ENCODE measurements at regions not wholly inside any gene's neighbourhood (a gene's known extent, or its start where the extent isn't known, plus 50 kb on each side); places are given as distances from the start of the nearest gene placed in this dataset.

- H3K18ac ChIP-seq (ENCODE audit: low read length) = no peak overlapping the region
- H2BK120ac ChIP-seq (ENCODE audit: low read depth, low read length) = no peak overlapping the region
- no peak overlapping the region for H3K23ac ChIP-seq (ENCODE audit: low read depth, low read length, poor library complexity)
- H3K79me1 ChIP-seq (ENCODE audit: low read depth, low read length) = no peaks in the 10 kb centered on the region
- no peaks in the 10 kb centered on the region for H3K4me1 ChIP-seq (ENCODE audit: control insufficient read depth in 2 of 2, insufficient read depth in 1 of 2, low read depth in 1 of 2, low read length in 2 of 2)
- no peak for DNase-seq (ENCODE audit: low spot score)
- H2BK5ac ChIP-seq (ENCODE audit: low read length) = no peak overlapping the region
- no peaks in the 10 kb centered on the region for H3K9me3 ChIP-seq (replicated peaks in 1 of 2; ENCODE audit: control insufficient read depth in 2 of 2, insufficient read depth in 1 of 2, low read depth in 1 of 2, low read length in 2 of 2)
- H4K91ac ChIP-seq (ENCODE audit: low read depth, low read length, poor library complexity) = no peak overlapping the region
- no peak overlapping the region for H3K4me3 ChIP-seq (ENCODE audit: low read length in 2 of 2)
- H3K14ac ChIP-seq (ENCODE audit: low read length) = no peak overlapping the region
- no peaks in the 10 kb centered on the region for H3K27me3 ChIP-seq (ENCODE audit: control insufficient read depth in 3 of 3, insufficient read depth in 3 of 3, low read depth in 1 of 3, low read length in 3 of 3)
- H3K27ac ChIP-seq (replicated peaks; ENCODE audit: low read length) = no peak overlapping the region
- no peak overlapping the region for H3K9ac ChIP-seq (ENCODE audit: low read depth, low read length, poor library complexity)
- no peak overlapping the region for H3K4ac ChIP-seq (ENCODE audit: low read length)
- no CpG with 5 or more reads among the region's 3 CpGs for whole genome bisulfite sequencing, 2 donors (ENCODE audit: extremely low coverage in 2 of 2, insufficient read length in 2 of 2, insufficient replicate concordance in 1 of 2)
- H3K36me3 ChIP-seq (replicated peaks in 1 of 2; ENCODE audit: control insufficient read depth in 2 of 2, insufficient read depth in 2 of 2, low read length in 2 of 2) = no peaks in the 10 kb centered on the region
- no peak overlapping the region for H2AFZ ChIP-seq (ENCODE audit: low read length)
- no peak overlapping the region for H2BK12ac ChIP-seq (ENCODE audit: low read length)
- no peak overlapping the region for H3K4me2 ChIP-seq (ENCODE audit: insufficient read depth, low read length, poor library complexity, severe bottlenecking)
- H2BK15ac ChIP-seq (ENCODE audit: low read length) = no peak overlapping the region
- no peak overlapping the region for H2AK5ac ChIP-seq (ENCODE audit: low read depth, low read length)
- no peak overlapping the region for H4K8ac ChIP-seq (ENCODE audit: low read depth, low read length)
Measured at GRCh38 chr12:127797918-127798317, 469.1 kb upstream of the TMEM132C start.

GRCh38 chr12:127802271-127802670, 464.7 kb upstream of the TMEM132C start:
- H3K36me3 ChIP-seq (replicated peaks in 1 of 2; ENCODE audit: control insufficient read depth in 2 of 2, insufficient read depth in 2 of 2, low read length in 2 of 2) = no peaks in the 10 kb centered on the region
- no peak overlapping the region for H4K8ac ChIP-seq (ENCODE audit: low read depth, low read length)
- H3K14ac ChIP-seq (ENCODE audit: low read length) = no peak overlapping the region
- H3K79me1 ChIP-seq (ENCODE audit: low read depth, low read length) = no peaks in the 10 kb centered on the region
- no peak overlapping the region for H2BK15ac ChIP-seq (ENCODE audit: low read length)
- H3K18ac ChIP-seq (ENCODE audit: low read length) = no peak overlapping the region
- no peaks in the 10 kb centered on the region for H3K27me3 ChIP-seq (ENCODE audit: control insufficient read depth in 3 of 3, insufficient read depth in 3 of 3, low read depth in 1 of 3, low read length in 3 of 3)
- WGBS, 2 donors (ENCODE audit: extremely low coverage in 2 of 2, insufficient read length in 2 of 2, insufficient replicate concordance in 1 of 2) = no CpG with 5 or more reads among the region's 6 CpGs
- H4K91ac ChIP-seq (ENCODE audit: low read depth, low read length, poor library complexity) = no peak overlapping the region
- H2BK5ac ChIP-seq (ENCODE audit: low read length) = no peak overlapping the region
- no peak overlapping the region for H2AK5ac ChIP-seq (ENCODE audit: low read depth, low read length)
- no peaks in the 10 kb centered on the region for H3K9me3 ChIP-seq (replicated peaks in 1 of 2; ENCODE audit: control insufficient read depth in 2 of 2, insufficient read depth in 1 of 2, low read depth in 1 of 2, low read length in 2 of 2)
- H3K4ac ChIP-seq (ENCODE audit: low read length) = no peak overlapping the region
- H3K4me2 ChIP-seq (ENCODE audit: insufficient read depth, low read length, poor library complexity, severe bottlenecking) = no peak overlapping the region
- no peak overlapping the region for H3K23ac ChIP-seq (ENCODE audit: low read depth, low read length, poor library complexity)
- DNase-seq (ENCODE audit: low spot score) = no peak
- H3K4me1 ChIP-seq (ENCODE audit: control insufficient read depth in 2 of 2, insufficient read depth in 1 of 2, low read depth in 1 of 2, low read length in 2 of 2) = no peaks in the 10 kb centered on the region
- H3K4me3 ChIP-seq (ENCODE audit: low read length in 2 of 2) = no peak overlapping the region
- H2BK120ac ChIP-seq (ENCODE audit: low read depth, low read length) = no peak overlapping the region
- H3K27ac ChIP-seq (replicated peaks; ENCODE audit: low read length) = no peak overlapping the region
- no peak overlapping the region for H2BK12ac ChIP-seq (ENCODE audit: low read length)
- H3K9ac ChIP-seq (ENCODE audit: low read depth, low read length, poor library complexity) = no peak overlapping the region
- no peak overlapping the region for H2AFZ ChIP-seq (ENCODE audit: low read length)

GRCh38 chr12:127803545-127803944, 463.4 kb upstream of the TMEM132C start:
- Histone ChIP-seq H3K27me3 (ENCODE audit: control insufficient read depth in 3 of 3, insufficient read depth in 3 of 3, low read depth in 1 of 3, low read length in 3 of 3) (no peaks in the 10 kb centered on the region), H3K4me3 (ENCODE audit: low read length in 2 of 2) (no peak overlapping the region), H3K23ac (ENCODE audit: low read depth, low read length, poor library complexity) (no peak overlapping the region), H3K18ac (ENCODE audit: low read length) (no peak overlapping the region), H3K36me3 (replicated peaks in 1 of 2; ENCODE audit: control insufficient read depth in 2 of 2, insufficient read depth in 2 of 2, low read length in 2 of 2) (no peaks in the 10 kb centered on the region), H4K91ac (ENCODE audit: low read depth, low read length, poor library complexity) (no peak overlapping the region), H3K4me1 (ENCODE audit: control insufficient read depth in 2 of 2, insufficient read depth in 1 of 2, low read depth in 1 of 2, low read length in 2 of 2) (no peaks in the 10 kb centered on the region), H2AK5ac (ENCODE audit: low read depth, low read length) (no peak overlapping the region), H2BK12ac (ENCODE audit: low read length) (no peak overlapping the region), H3K79me1 (ENCODE audit: low read depth, low read length) (no peaks in the 10 kb centered on the region), H3K9ac (ENCODE audit: low read depth, low read length, poor library complexity) (no peak overlapping the region), H3K14ac (ENCODE audit: low read length) (no peak overlapping the region), H4K8ac (ENCODE audit: low read depth, low read length) (no peak overlapping the region), H2BK15ac (ENCODE audit: low read length) (no peak overlapping the region), H3K4ac (ENCODE audit: low read length) (no peak overlapping the region), H3K9me3 (replicated peaks in 1 of 2; ENCODE audit: control insufficient read depth in 2 of 2, insufficient read depth in 1 of 2, low read depth in 1 of 2, low read length in 2 of 2) (no peaks in the 10 kb centered on the region), H2BK5ac (ENCODE audit: low read length) (no peak overlapping the region), H3K4me2 (ENCODE audit: insufficient read depth, low read length, poor library complexity, severe bottlenecking) (no peak overlapping the region), H2AFZ (ENCODE audit: low read length) (no peak overlapping the region), H3K27ac (replicated peaks; ENCODE audit: low read length) (no peak overlapping the region), H2BK120ac (ENCODE audit: low read depth, low read length) (no peak overlapping the region)
- no peak for DNase-seq (ENCODE audit: low spot score)
- whole genome bisulfite sequencing, 2 donors (ENCODE audit: extremely low coverage in 2 of 2, insufficient read length in 2 of 2, insufficient replicate concordance in 1 of 2) = no CpG with 5 or more reads among the region's 3 CpGs

GRCh38 chr12:127809275-127809674, 457.7 kb upstream of the TMEM132C start:
- Histone ChIP-seq H4K91ac (ENCODE audit: low read depth, low read length, poor library complexity) (no peak overlapping the region), H3K27me3 (ENCODE audit: control insufficient read depth in 3 of 3, insufficient read depth in 3 of 3, low read depth in 1 of 3, low read length in 3 of 3) (no peaks in the 10 kb centered on the region), H3K79me1 (ENCODE audit: low read depth, low read length) (no peaks in the 10 kb centered on the region), H2BK15ac (ENCODE audit: low read length) (no peak overlapping the region), H3K27ac (replicated peaks; ENCODE audit: low read length) (no peak overlapping the region), H2BK5ac (ENCODE audit: low read length) (no peak overlapping the region), H3K4me3 (ENCODE audit: low read length in 2 of 2) (no peak overlapping the region), H2BK12ac (ENCODE audit: low read length) (no peak overlapping the region), H2AK5ac (ENCODE audit: low read depth, low read length) (no peak overlapping the region), H2AFZ (ENCODE audit: low read length) (no peak overlapping the region), H3K9ac (ENCODE audit: low read depth, low read length, poor library complexity) (no peak overlapping the region), H3K4me2 (ENCODE audit: insufficient read depth, low read length, poor library complexity, severe bottlenecking) (no peak overlapping the region), H3K23ac (ENCODE audit: low read depth, low read length, poor library complexity) (no peak overlapping the region), H2BK120ac (ENCODE audit: low read depth, low read length) (no peak overlapping the region), H3K4me1 (ENCODE audit: control insufficient read depth in 2 of 2, insufficient read depth in 1 of 2, low read depth in 1 of 2, low read length in 2 of 2) (peaks cover 0 to 2% of the 10 kb centered on the region in 2 donors), H3K9me3 (replicated peaks in 1 of 2; ENCODE audit: control insufficient read depth in 2 of 2, insufficient read depth in 1 of 2, low read depth in 1 of 2, low read length in 2 of 2) (no peaks in the 10 kb centered on the region), H3K4ac (ENCODE audit: low read length) (no peak overlapping the region), H3K14ac (ENCODE audit: low read length) (no peak overlapping the region), H3K36me3 (replicated peaks in 1 of 2; ENCODE audit: control insufficient read depth in 2 of 2, insufficient read depth in 2 of 2, low read length in 2 of 2) (no peaks in the 10 kb centered on the region), H3K18ac (ENCODE audit: low read length) (no peak overlapping the region), H4K8ac (ENCODE audit: low read depth, low read length) (no peak overlapping the region)
- DNase-seq (ENCODE audit: low spot score) = no peak
- WGBS, 2 donors (ENCODE audit: extremely low coverage in 2 of 2, insufficient read length in 2 of 2, insufficient replicate concordance in 1 of 2) = no CpG with 5 or more reads among the region's 1 CpG
